Activated T-helper 1 cell treated with anti-CD3 and anti-CD28 coated beads, Interleukin-2, amount 50 U/mL, for 16 hours (primary cell): ENCODE measurements at regions not wholly inside any gene's neighbourhood (a gene's known extent, or its start where the extent isn't known, plus 50 kb on each side); places are given as distances from the start of the nearest gene placed in this dataset.
"Not testable (repeated sequence)": the region's sequence is repeated elsewhere in the genome, so short reads cannot be mapped to it uniquely, and the experiment has no call there.

ENCODE experiments used
- DNase-seq, 2 donors: peaks; one replicate each; pipeline ENCODE4 v3.0.0-alpha.2; 2020; ENCODE audit warnings: low read depth in 1 of 2, low spot score in 1 of 2

DNA sequence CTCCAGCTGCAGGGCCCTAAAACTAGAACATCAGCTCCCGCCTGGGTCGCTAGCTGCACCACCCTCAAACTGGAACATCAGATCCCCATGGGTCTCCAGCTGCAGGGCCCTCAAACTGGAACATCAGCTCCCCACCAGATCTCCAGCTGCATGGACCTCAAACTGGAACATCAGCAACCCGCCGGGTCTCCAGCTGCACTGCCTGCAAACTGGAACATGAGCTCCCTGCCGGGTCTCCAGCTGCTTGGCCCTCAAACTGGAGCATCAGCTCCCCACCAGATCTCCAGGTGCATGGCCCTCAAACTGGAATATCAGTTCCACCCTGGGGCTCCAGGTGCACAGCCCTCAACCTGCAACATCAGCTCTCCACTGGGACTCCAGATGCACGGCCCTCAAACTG is 82.7 kb downstream of the TFRC start:
- DNase-seq, result not testable (repeated sequence)

- DNase-seq, result not testable (repeated sequence)
These were observed 85.6 kb downstream of the TFRC start for GRCh38 chr3:195996314-195996713.

DNA sequence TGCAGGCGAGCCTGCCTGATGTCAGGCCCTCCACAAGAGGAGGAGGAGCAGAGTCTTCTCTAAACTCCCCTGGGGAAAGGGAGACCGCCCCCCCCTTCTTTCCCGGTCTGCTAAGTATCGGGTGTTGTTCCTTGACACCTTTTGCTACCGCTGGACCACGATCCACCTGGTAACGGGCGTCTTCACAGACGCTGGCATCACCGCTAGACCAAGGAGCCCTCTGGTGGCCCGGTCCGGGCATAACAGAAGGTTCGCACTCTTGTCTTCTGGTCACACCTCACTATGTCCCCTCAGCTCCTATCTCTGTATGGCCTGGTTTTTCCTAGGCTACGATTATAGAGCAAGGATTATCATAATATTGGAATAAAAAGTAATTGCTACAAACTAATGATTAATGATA is 86.0 kb upstream of the TNK2 start:
- peak; percentile 29 to 45 for DNase-seq

DNA sequence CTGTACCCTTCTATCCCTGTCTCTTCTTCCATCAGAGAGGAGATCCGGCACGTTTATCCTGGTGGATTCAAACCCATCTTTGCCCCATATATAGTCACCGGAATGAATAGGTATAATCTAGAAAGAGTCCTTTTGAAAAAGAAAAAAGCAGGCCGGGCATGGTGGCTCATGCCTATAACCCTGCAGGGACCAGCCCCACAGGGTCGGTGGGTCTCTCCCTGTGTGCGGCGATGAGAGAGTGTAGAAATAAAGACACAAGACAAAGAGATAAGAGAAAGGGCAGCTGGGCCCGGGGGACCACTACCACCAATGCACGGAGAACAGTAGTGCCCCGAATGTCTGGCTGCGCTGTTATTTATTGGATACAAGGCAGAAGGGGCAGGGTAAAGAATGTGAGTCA is 85.3 kb upstream of the TNK2 start:
- not testable (repeated sequence) for DNase-seq

GRCh38 chr3:195992956-195993595 is 84.7 kb upstream of the TNK2 start:
- not testable (repeated sequence) for DNase-seq

DNA sequence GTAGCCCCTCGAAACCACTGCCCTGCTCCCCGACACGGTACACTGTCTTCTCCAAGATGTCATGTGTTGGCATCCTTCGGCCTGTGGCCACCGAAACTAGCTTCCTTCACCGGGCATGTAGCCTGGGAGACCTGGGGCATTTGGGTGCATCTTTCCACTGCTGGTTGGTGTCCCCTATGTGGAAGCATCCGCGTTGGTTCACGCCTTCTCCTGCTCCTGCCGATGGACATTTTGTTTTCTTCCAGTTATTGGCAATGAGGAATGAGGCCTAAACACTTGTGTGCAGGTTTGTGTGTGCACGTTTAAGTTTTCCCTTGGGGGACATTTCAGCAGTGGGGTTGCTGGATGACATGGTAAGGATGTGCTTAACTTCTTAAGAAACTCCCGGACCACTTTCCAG is 83.6 kb upstream of the TNK2 start:
- not testable (repeated sequence) for DNase-seq

- not testable (repeated sequence) for DNase-seq
These were observed 82.9 kb upstream of the TNK2 start for GRCh38 chr3:195991243-195991642.

DNA sequence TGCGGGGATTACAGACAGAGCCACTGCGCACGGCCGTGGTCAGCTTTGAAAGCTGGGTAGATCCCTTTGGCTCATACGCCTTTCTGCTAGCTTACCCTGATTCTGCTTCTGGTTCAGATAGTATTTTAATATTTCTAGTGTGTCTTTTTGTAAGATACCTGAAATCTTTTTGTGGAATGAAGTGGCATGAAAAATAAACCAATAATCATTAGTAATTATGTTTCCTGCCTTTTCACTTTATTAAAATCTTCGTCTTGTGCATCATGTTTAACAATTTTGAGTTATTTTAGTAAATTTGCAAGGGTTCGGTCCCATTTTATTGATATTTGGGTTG is 82.5 kb upstream of the TNK2 start:
- not testable (repeated sequence) for DNase-seq

DNA sequence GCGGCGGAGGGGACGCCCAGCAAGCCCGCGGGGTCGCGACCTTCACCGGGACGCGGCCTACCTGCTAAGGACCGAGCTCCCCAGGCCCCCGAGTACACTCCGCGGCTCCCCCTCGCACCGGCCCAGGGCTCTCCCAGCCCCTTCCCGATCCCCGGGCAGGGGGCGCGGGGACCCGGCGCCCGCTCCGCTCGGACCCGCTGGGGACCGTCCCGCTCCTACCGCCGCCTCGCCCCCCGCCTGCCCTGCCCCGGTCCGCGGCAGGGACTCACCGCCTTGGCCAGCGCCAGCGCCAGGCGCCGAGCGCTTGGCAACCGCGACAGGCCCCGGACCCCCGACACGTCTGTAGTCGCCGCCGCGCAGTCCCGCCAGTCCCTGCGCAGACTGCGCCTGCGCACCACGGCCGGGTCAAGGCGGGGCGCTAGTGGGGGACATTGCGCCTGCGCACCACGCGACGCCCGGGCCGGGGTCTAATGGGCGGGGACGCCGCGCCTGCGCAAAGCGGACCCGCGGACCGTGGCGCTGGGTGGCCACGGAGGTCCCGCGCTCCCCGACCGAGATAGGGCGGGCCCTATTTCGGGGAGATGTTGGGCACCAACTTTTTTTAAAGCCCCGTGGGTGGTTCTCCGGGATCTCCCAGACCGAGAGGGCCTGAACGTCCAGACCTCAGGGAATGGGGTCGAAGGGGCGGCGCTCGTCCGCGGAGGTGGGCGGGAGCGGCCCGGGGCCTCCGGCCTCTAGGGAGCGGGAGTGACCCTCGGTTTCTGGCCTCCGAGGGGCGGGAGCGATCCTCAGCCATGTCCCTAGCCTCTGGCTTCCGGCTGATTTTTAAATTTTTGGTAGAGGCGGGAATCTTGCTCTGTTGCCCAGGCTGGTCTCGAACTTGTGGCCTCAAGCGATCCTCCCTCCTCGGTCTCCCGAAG is 81.8 kb upstream of the TNK2 start:
- peak; percentile 75 to 93 for DNase-seq

DNA sequence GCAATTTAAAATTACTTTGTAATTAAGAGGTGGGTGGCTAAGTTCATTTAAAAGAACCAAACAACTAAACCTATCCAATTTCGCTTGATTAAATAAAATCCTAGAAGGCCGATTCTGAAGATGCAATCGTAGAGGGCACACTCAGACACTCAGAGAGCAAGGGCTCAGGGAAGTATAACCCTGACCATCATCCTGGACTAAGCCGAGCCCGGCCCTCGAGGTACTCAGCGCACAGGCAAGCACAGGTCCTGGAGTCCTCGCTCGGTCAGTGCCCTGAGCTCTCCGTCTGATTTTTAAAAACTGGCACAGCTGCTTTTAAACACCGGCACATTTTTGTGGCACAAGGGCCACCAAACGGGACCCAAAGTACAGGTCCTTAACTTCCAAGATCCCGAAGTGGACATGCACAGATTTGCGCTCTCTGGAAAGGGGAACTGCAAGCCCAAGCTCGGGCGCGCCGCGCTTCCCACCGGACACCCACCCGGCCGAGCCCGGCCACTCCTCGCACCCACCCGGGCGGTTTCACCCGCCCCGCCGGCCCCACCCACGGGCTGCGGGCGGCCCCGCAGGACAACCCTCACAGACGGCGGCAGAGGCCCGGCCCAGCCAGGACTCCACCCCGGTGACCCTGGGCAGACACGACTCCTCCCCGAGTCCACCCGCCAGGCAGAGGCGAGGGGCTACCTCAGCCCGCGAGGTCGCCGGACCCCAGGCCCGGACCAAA is 81.0 kb upstream of the TNK2 start:
- DNase-seq, result peak in 1 of 2 donors; percentile 19

DNA sequence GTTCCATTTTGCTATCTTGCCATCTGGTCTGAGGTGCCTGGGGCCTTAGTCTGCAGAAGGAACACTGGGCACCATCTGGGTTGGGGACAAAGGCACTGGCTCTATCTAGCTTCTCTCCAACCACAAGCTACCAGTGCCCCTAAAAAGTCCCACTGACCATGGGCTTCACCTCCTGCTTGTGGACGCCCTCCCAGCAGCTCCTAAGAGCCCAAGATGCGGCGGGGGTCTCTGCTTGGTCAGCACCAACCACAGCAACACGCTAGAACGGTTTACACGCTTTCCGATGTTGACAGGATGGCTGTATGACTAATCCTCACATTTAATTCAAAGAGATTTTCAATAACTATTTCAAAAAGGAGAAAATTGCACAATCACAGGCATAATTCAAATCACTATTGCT is 80.4 kb upstream of the TNK2 start:
- DNase-seq, result not testable (repeated sequence)

DNA sequence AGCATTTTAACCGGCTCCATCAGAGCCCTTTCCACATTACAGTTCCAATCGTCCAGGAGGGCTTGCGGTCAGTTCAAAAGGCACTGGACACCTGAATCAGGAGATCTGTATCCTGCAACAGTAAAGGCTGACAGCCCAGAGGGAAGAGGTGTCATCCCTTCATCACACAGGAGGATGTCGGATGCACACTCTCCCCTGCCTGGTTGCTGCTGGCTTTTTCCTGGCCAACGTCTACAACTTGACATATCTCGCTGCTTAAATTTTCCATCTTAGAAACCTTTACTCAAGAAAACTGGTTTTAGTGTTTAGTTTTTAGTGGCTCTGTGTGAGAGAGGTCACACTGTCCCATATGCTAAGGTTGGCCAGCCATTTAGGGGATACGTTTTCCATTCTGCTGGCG is 78.7 kb upstream of the TNK2 start:
- not testable (repeated sequence) for DNase-seq

- DNase-seq, result not testable (repeated sequence)
These were observed 78.2 kb upstream of the TNK2 start for GRCh38 chr3:195986576-195986975.

DNA sequence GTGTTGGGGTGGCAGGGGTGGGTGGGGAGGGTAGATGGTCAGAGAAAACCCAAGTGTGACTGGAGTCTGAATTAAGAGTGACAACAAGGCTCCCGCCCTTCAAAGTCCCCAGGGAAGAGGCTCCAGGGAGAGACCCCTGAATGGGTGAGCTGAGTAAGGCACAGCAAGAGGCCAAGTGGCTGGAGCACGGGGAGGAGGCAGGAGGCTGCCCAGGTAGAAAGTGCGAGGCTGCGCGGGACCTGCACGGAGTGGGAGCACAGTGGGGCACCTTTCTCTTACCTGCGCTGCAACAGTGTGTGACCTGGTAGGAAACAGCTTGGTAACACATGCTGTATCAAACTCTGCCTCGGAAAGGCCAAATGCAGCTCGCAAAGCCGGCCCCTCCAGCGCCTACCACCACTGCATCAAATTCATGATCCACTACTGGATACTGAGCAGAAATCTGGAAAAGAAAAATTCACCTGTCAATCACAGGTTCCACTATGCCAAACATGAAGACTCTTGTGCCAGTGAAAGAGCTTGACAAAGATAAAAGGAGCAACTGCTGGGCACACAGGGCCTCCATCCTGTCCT is 77.1 kb upstream of the TNK2 start:
- not testable (repeated sequence) for DNase-seq

- DNase-seq, result not testable (repeated sequence)
These were observed 76.2 kb upstream of the TNK2 start for GRCh38 chr3:195984392-195985030.

- not testable (repeated sequence) for DNase-seq
These were observed 75.5 kb upstream of the TNK2 start for GRCh38 chr3:195983880-195984279.

GRCh38 chr3:195982754-195983153 is 74.4 kb upstream of the TNK2 start:
- DNase-seq, result not testable (repeated sequence)

GRCh38 chr3:195981778-195982177 is 73.4 kb upstream of the TNK2 start:
- DNase-seq, result not testable (repeated sequence)

GRCh38 chr3:195979877-195980276 is 71.5 kb upstream of the TNK2 start:
- DNase-seq, result not testable (repeated sequence)

DNA sequence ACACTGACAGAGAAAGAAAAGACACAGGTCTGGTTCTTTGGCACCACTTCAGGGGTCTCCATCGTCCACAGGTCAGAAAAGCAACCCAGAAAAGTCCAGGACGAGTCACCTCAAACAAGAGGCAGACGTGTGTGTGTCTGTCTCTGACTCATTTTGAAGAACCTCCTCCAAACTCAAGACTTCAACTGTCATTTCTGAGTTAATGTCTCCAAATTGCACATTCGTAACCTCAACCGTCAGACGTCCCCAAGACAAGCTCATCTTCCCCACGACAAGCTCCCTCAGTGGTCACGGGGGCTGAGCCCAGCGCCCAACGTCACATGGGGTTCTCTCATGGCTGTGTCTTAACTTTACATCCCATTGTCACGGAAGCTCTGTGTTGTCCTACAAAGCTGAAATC is 70.2 kb upstream of the TNK2 start:
- not testable (repeated sequence) for DNase-seq

- DNase-seq, result not testable (repeated sequence)
These were observed 68.5 kb upstream of the TNK2 start for GRCh38 chr3:195976876-195977275.
